Embryonic facial prominence (tissue), 1 donor: ENCODE measurements at regions not wholly inside any gene's neighbourhood (a gene's known extent, or its start where the extent isn't known, plus 50 kb on each side); places are given as distances from the start of the nearest gene placed in this dataset.

Experiments used
- DNase-seq: peaks from one replicate; pipeline ENCODE4 v3.0.0-alpha.2; 2016; ENCODE audit errors: extremely low spot score

- no peak for DNase-seq
These were observed 119.2 kb downstream of the VAPA start for GRCh38 chr18:10033016-10033399.

- DNase-seq = peak; percentile 39
These were observed 121.6 kb downstream of the VAPA start for GRCh38 chr18:10035281-10035991.

- no peak for DNase-seq
These were observed 122.7 kb downstream of the VAPA start for GRCh38 chr18:10036479-10036878.

- DNase-seq = no peak
These were observed 123.4 kb downstream of the VAPA start for GRCh38 chr18:10037181-10037580.

GRCh38 chr18:10038268-10038667 is 124.5 kb downstream of the VAPA start:
- no peak for DNase-seq

- no peak for DNase-seq
These were observed 126.6 kb downstream of the VAPA start for GRCh38 chr18:10040287-10041011.

GRCh38 chr18:10041180-10041579 is 127.4 kb downstream of the VAPA start:
- DNase-seq = no peak

- DNase-seq = no peak
These were observed 128.7 kb downstream of the VAPA start for GRCh38 chr18:10042492-10042891.

- DNase-seq = no peak
These were observed 130.2 kb downstream of the VAPA start for GRCh38 chr18:10044054-10044453.

- DNase-seq = no peak
These were observed 131.6 kb downstream of the VAPA start for GRCh38 chr18:10045296-10045891.

- no peak for DNase-seq
These were observed 132.5 kb downstream of the VAPA start for GRCh38 chr18:10046178-10046807.

GRCh38 chr18:10047237-10047636 is 133.4 kb downstream of the VAPA start:
- DNase-seq = no peak

GRCh38 chr18:10049747-10050146 is 135.9 kb downstream of the VAPA start:
- DNase-seq = no peak

- no peak for DNase-seq
These were observed 137.1 kb downstream of the VAPA start for GRCh38 chr18:10050956-10051355.

- no peak for DNase-seq
These were observed 138.2 kb downstream of the VAPA start for GRCh38 chr18:10051877-10052631.

- DNase-seq = no peak
These were observed 139.1 kb downstream of the VAPA start for GRCh38 chr18:10052871-10053270.

- no peak for DNase-seq
These were observed 140.0 kb downstream of the VAPA start for GRCh38 chr18:10053861-10054260.

- DNase-seq = no peak
These were observed 140.6 kb downstream of the VAPA start for GRCh38 chr18:10054366-10054765.

- no peak for DNase-seq
These were observed 141.4 kb downstream of the VAPA start for GRCh38 chr18:10055125-10055750.

GRCh38 chr18:10056506-10056905 is 142.7 kb downstream of the VAPA start:
- DNase-seq = no peak

- no peak for DNase-seq
These were observed 143.6 kb downstream of the VAPA start for GRCh38 chr18:10057401-10057893.
